HFFc6 (cell line): ENCODE measurements at regions not wholly inside any gene's neighbourhood (a gene's known extent, or its start where the extent isn't known, plus 50 kb on each side); places are given as distances from the start of the nearest gene placed in this dataset.

ENCODE experiments used
- DNase-seq: peaks from one replicate; pipeline ENCODE4 v3.0.0-alpha.2; 2018
- H3K27ac Mint-ChIP-seq: 2 replicates; pipeline ENCODE4 v1.8.0; 2020; ENCODE audit warnings: mild to moderate bottlenecking, mixed read lengths
- H3K27me3 Mint-ChIP-seq: 2 replicates; pipeline ENCODE4 v1.8.0; 2021; ENCODE audit warnings: mild to moderate bottlenecking, moderate library complexity, mixed read lengths; ENCODE audit not compliant: insufficient read depth
- H3K36me3 Mint-ChIP-seq: 2 replicates; pipeline ENCODE4 v1.8.0; 2021; ENCODE audit warnings: low read depth, mixed read lengths
- H3K4me1 Mint-ChIP-seq: 2 replicates; pipeline ENCODE4 v1.8.0; 2020; ENCODE audit warnings: low read depth, mixed read lengths
- H3K4me3 Mint-ChIP-seq: 2 replicates; pipeline ENCODE4 v1.8.0; 2020; ENCODE audit warnings: mild to moderate bottlenecking, moderate library complexity, mixed read lengths
- H3K9me3 Mint-ChIP-seq: 2 replicates; pipeline ENCODE4 v1.8.0; 2020; ENCODE audit warnings: mild to moderate bottlenecking, mixed read lengths
- CTCF ChIP-seq: fragments of 200-600 bp; sonication (generic); IDR thresholded peaks from 2 replicates; pipeline ENCODE4 v1.5.0; 2021; ENCODE audit warnings: antibody characterized with exemption, mild to moderate bottlenecking

GRCh38 chr1:86645851-86646250 lies 58.5 kb upstream of the SH3GLB1 start:
- peaks cover 8% of the 10 kb centered on the region for H3K4me1 Mint-ChIP-seq
- H3K27ac Mint-ChIP-seq = no peak overlapping the region
- no peak for DNase-seq
- H3K36me3 Mint-ChIP-seq = no peaks in the 10 kb centered on the region
- H3K4me3 Mint-ChIP-seq = no peak overlapping the region
- no peak for TF ChIP-seq CTCF
- no peaks in the 10 kb centered on the region for H3K9me3 Mint-ChIP-seq
- peaks cover 2% of the 10 kb centered on the region; the same call in 1 of the 2 replicates for H3K27me3 Mint-ChIP-seq

- Mint-ChIP-seq H3K27ac (no peak overlapping the region), H3K4me3 (no peak overlapping the region), H3K4me1 (peaks cover 8% of the 10 kb centered on the region), H3K27me3 (no peaks in the 10 kb centered on the region; the same call in 1 of the 2 replicates), H3K9me3 (no peaks in the 10 kb centered on the region), H3K36me3 (no peaks in the 10 kb centered on the region)
- no peak for DNase-seq
- TF ChIP-seq CTCF = no peak
These were observed 58.1 kb upstream of the SH3GLB1 start for GRCh38 chr1:86646256-86646655.

GRCh38 chr1:86648255-86648654 lies 56.1 kb upstream of the SH3GLB1 start:
- no peaks in the 10 kb centered on the region for H3K36me3 Mint-ChIP-seq
- peak; percentile 67 for DNase-seq
- no peak for TF ChIP-seq CTCF
- H3K4me3 Mint-ChIP-seq = no peak overlapping the region
- H3K9me3 Mint-ChIP-seq = no peaks in the 10 kb centered on the region
- peaks cover 8% of the 10 kb centered on the region for H3K4me1 Mint-ChIP-seq
- no peaks in the 10 kb centered on the region for H3K27me3 Mint-ChIP-seq
- H3K27ac Mint-ChIP-seq = no peak overlapping the region

- H3K9me3 Mint-ChIP-seq = no peaks in the 10 kb centered on the region
- peaks cover 3% of the 10 kb centered on the region for H3K27me3 Mint-ChIP-seq
- peaks cover 8% of the 10 kb centered on the region for H3K4me1 Mint-ChIP-seq
- H3K4me3 Mint-ChIP-seq = no peak overlapping the region
- TF ChIP-seq CTCF = no peak
- H3K27ac Mint-ChIP-seq = no peak overlapping the region
- no peak for DNase-seq
- H3K36me3 Mint-ChIP-seq = no peaks in the 10 kb centered on the region
These were observed 54.8 kb upstream of the SH3GLB1 start for GRCh38 chr1:86649618-86650017.

- peaks cover 3% of the 10 kb centered on the region for H3K27me3 Mint-ChIP-seq
- DNase-seq = no peak
- no peak overlapping the region for H3K27ac Mint-ChIP-seq
- H3K4me1 Mint-ChIP-seq = peaks cover 8% of the 10 kb centered on the region
- TF ChIP-seq CTCF = no peak
- no peaks in the 10 kb centered on the region for H3K9me3 Mint-ChIP-seq
- H3K36me3 Mint-ChIP-seq = no peaks in the 10 kb centered on the region
- H3K4me3 Mint-ChIP-seq = no peak overlapping the region
These were observed 54.3 kb upstream of the SH3GLB1 start for GRCh38 chr1:86650065-86650464.
